GM21576 (cell line): ENCODE measurements at regions not wholly inside any gene's neighbourhood (a gene's known extent, or its start where the extent isn't known, plus 50 kb on each side); places are given as distances from the start of the nearest gene placed in this dataset.

ENCODE experiments used
- ATAC-seq: cut with Tn5 transposase; IDR thresholded peaks from one replicate; pipeline ENCODE4 v1.9.1; 2021; ENCODE audit warnings: mild to moderate bottlenecking, moderate library complexity; ENCODE audit not compliant: unreplicated experiment

DNA sequence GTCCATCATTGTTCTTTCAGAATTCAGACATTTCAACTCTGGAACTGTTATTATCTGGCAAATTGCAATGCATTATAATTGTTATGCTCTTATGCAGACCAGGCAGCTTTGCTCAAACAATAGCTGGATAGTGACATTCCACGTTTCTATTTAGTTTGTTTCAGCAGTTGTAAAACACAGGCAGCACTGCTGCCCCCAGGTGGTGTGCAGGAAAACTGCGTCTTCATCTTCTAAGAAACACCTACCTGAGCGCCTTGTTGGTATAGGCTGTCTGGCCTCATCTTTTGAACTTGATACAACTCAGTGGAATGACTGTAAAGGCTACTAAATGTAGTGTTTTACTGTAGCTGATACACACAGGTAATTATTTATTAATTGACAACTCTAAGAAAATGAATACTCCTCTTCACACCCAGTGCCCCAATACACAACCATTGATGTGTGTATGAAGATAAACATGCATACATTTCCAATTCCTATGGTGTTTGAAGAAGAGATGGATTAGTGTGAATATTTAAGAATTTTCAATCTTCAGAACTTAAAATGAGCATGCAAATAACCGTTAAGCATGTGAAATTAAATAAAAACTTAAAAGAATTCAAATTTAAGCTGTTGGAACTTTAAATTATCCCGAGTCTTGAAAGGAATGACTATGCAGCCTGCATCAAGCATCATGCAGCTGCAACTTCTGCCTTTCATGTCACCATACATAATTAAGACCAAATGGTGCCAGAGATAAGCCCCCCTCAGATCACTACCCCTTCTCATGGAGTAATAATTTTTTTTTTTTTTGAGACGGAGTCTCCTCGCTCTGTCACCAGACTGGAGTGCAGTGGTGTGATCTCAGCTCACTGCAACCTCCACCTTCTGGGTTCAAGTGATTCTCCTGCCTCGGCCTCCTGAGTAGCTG lies 85.6 kb downstream of the CD8B2 start:
- ATAC-seq = no peak

DNA sequence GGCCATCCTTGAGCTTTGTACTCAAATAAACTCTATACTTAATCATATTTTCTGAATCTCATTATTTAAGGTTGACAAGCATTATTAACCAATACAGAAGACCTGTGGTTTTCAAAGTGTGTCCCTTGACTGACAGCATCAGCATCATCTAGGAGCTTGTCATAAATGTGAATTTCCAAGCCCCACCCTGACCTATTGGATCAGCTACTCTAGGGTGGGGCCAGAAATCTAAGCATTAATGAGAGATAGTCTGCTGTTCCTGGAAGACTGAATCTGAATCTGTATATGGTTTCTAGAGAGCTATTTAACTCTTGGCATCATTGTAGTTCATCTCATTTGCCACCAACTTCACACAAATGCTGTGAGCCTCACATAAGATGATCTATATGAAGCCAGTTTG lies 86.6 kb downstream of the CD8B2 start:
- ATAC-seq = no peak

DNA sequence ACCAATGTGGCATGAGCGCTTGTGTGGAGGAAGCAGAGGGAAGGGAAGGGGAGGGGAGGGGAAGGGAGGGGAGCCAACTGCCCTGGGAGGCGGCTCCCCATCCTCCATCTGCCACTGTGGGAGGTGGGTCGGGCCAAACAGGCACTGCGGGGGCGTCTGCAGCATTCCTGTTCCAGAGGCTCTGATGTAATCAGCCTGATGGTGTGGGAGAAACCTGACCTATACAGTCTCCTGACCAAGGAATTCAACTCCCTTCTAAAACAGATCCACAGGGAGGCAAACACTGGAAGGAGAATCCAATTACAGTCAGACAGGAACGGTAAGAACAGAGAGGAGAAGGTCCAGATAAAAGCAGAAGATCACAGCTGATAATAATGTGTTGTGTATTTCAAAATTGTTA lies 88.8 kb downstream of the CD8B2 start:
- no peak for ATAC-seq

DNA sequence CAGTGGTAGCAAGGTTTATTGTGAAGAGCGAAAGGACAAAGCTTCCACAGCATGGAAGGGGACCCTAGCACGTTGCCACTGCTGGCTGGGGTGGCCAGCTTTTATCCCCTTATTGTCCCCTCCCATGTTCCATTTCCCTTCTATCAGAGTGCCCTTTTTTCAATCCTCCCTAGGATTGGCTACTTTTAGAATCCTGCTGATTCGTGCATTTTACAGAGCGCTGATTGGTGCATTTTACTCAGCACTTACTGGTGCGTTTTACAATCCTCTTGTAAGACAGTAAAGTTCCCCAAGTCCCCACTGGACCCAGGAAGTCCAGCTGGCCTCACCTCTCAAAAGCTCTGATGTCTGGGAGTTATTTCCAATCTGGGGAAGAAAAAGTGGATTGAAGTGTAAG lies 90.1 kb downstream of the CD8B2 start:
- no peak for ATAC-seq

DNA sequence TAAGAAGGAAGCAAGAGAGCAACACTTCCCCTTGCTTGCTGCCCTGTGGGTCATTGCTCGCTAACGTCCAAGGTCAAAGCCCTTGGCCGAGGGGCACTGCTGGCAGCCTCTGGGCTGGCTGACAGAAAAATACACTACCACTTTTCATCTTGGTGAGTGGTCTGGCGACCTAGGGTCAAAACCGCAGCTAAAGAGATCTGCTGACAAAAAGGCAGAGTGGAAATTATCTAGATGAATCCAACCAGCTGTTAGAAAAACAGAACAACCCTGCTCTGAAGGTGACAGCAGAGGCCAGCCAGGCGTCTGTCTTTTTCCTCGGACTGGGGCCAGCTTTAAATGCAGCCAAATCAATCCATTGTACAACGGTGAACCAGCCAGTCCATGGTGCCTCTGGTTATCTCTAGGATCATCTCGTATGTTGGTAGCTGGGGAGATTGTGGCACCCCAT lies 92.6 kb downstream of the CD8B2 start:
- ATAC-seq = no peak

DNA sequence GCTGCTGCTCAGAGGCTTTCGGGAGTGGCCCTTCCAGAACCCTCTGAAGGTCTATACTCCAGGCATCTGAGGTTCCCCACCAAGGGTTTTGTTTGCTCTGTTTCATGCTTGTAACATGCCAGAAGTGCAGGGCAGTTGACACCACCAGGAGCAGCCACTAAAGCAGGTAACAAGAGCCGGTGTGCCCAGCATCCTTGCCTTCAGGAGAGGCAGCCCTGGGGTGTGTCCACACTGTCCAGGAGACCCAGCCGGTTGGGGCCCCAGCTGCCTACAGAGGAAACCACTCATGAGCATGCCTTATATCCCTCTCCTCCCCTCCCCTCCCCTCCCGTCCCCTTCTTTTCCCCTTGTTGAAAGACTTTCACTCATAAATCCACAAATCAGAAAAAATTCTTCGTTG lies 93.1 kb downstream of the CD8B2 start:
- ATAC-seq = no peak

DNA sequence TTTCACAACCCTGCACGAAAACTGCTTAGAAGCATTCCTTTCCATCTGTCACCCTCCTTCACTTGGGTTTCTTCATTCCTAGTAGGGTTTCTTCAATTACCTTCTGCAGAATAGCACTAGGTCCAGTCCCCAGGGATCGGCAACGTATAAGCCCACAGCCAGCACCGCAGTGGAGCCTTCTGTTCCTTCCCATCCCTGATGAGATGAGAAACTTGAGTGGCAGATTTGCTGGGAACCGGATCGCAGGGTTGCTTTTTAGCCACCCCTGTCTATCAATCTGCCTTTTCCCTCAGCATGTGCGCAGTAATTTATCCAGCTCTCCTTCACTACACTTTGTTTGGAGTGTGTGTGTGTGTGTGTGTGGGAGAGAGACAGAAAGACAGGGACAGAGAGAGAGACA lies 94.2 kb downstream of the CD8B2 start:
- ATAC-seq = no peak

DNA sequence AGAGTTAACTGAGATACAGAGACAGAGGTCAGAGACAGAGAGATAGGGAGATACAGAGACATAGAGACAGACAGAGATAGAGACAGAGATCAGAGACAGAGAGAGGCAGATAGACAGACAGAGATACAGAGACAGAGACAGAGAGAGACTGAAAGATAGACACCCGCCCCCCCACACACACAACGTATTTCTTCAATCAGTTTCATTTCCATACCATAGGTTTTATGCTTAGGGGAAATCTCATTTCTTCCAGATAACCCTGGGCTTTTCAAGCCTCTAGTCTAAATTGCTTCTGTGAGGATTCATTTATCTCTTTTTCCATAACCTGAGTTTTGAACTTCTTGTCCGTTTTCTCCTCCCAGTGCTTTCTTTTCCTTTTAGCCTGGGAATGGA lies 94.6 kb downstream of the CD8B2 start:
- ATAC-seq = no peak

DNA sequence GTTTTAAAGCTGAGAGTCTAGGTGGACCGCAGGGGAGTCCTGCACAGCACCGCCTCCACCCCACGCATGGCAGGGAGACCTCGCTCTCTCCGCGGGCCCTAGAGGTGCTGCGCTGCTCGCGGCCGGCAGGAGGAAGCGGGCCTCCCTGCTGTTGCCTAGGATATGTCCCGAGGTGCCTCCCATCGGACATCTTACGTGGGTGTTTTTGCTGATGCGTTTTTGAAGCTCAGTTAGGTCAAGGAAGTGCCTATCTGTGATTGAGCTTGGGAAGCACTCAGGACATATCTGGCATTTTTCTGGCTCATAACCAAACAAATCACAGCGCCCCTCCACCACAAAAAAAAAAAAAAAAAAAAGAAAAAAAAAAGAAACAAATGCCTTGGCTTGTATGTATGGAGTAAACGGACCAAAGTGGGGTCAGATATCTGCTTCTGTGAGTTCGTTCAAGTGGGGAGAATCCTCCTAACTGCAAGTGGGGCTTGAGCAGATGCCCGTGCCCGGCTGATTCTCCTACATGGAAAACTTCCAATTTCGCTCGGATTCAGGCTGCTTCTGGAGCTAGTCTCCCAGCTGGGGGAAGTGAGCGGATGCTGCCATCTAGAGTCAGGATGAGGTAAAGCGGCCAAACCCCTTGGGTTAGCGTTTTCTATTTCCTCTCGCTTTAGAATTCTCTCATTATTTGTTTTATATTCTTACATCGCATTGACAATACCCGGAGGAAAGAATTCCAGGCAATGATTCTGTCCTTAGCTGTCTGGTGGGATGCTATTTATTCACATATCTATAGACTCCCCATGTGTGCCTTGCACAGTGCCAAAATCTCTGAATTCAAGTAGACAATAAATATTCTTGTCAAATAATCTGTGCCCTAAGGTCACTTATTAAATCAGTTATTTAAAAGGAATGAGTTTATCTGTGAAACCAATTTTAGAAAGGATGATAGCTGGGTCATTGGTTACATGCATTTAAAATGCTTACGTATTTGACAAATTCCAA lies 95.3 kb downstream of the CD8B2 start:
- peak; percentile 65 for ATAC-seq

DNA sequence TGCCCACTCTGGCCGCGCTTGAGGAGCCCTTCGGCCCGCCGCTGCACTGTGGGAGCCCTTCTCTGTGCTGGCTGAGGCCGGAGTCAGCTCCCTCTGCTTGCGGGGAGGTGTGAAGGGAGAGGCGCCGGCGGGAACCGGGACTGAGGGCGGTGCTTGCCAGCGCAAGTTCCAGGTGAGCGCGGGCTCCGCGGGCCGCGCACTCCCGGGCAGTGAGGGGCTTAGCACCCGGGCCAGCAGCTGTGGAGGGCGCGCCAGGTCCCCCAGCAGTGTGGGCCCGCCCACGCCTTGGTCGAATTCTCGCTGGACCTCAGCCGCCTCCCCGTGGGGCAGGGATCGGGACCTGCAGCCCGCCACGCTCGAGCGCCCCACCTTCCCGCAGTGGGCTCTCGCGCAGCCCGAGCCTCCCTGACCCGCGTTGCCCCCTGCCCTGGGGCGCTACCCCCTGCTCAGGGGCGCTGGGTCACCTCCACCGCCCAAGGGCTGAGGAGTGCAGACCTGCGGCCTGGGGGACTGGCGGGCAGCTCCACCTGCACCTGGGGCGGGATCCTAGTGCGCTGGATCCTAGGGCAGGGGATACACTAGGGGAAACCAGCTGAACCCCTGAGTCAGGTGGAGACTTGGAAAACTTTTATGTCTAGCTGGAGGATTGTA lies 97.3 kb downstream of the CD8B2 start:
- no peak for ATAC-seq

DNA sequence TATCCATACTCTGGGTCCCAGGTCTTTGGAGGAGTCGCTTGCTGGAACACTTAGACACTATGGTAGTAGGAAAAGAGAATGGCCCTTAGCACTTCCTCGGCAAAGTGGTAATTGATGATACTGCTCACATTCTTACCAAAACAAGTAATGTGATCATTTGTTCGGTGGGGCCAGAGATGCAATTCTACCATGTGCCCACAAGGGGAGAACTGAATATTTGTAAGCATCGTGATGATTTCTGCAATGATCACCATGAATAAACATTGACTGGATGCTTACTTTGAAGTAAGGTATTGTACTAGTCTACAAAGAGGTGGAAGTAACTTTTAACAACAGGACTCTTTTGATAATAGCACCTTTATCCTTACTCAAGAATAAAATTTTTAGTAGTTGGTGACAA lies 109.7 kb downstream of the CD8B2 start:
- ATAC-seq = no peak

DNA sequence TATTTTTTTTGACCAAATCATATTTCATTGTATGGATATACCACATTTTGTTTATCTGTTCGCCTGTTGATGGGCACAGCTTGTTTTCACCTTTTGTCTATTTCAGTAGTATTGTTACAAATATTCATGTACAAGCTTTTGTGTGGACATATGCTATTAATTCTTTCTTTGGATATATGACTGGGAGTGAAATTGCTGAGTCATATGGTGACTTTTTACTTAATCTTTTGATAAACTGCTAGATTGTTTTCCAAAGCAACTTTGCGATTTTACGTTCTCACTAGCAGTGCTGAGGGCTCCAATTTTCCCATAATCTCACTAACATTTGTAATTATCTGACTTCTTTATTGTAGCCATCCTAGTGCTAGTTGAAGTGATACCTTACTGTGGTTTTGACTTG lies 112.4 kb downstream of the CD8B2 start:
- no peak for ATAC-seq

DNA sequence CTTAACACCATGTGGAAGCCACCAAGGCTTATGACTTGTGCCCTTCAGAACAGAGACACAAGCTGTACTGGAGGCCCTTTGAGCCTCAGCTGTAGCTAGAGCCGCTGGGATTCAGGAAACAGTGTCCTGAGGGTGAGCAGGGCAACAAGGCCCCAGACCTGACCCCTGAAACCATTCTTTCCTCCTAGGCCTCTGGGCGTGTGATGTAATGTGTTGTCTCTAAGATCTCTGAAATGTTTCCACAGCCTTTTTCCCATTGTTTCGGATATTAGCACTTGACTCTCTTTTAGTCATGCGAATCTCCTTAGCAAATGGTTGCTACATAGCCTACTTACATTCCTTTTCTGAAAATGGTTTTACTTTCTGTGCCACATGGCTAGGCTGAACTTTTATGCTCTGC lies 114.9 kb downstream of the CD8B2 start:
- no peak for ATAC-seq

DNA sequence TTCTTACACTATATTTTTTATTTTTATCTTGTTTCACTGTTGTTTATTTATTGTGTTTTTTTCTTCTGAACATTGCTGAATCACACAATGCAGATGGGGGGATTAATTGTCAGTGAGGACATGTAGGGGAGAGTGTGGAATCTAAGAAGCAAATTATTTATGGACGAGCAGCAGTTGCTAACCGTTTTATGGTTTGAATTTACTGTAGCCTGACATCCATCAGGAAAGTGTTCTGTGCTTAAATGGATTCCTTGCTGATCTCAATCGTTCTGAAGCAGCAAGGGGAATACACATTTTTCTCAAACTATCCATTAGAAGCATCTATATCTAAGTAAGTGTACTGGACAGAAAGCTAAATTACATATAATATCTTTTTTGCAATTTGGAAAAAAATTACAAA lies 119.5 kb downstream of the CD8B2 start:
- no peak for ATAC-seq

DNA sequence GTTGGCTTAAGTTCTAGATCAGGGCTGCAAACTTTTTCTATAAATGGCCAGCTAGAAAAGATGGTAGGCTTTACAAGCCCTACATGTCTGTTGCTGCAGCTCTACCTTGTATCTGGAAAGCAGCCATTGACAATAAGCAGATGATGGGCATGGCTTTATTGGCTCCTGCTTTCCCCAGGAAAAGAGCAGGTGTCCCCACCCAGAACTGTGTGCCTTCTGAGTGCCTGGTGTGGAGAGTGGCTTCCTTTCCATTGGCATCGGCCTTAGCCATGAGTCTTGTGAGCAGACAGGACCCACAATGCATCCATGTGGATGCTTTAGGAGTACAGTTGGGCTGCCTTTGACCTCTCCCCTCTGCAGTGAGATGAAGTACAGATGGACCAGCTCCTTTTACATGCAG lies 120.2 kb downstream of the CD8B2 start:
- no peak for ATAC-seq

DNA sequence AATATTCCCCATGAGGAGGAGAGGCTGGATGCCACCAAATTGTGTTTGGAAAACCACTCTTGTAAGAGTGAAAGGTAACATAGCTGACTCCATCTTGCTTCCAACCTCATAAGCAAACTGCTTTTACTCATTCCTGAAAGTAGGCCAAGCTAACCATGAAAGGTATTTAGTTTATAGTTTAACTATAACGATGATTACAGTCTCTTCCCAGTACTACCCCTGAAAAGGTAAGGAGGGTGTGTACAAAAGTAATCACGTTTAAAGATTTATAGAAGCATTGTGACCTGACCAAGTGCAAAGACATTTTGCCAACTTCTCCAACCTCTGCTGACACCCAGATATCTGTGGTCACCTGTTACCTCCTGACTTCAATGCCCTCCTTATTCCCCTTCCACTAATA lies 122.6 kb downstream of the CD8B2 start:
- ATAC-seq = no peak

DNA sequence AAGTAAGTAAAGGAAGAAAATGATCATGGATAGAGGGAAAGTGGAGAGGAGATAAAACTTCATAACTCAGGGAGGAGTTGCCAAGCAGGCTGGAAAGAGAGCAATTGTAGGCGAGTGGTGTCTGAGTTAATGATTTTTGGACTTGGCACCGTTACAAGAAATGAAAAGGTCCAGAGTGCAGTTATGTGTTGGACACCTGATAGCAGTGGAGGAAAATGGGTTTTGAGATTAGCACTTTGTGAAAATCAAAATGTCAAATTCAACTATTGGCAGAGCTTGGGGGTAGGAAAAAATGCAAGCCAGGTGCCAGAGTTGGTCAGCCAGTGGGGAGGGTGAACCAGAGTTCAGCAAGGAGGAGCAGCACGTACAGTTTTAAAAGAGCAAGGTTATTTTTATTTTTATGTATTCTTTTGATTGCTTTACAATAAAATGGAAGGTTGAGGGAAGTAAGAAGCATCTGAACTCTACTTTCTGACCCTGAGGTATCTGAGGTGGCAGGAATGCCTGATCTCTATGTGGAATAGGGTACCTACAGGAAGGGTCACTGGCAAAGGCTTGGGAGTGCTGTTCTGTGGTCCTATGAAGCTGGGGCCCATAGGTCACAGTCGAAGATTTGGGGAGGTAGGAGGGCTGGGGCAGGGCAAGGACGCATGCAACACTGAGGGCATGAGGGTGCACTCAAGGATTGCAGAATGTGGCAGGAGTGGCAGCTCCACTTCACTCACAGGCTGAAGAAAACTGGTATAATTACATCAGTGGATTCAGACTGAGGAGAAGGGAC lies 127.5 kb downstream of the CD8B2 start:
- no peak for ATAC-seq

DNA sequence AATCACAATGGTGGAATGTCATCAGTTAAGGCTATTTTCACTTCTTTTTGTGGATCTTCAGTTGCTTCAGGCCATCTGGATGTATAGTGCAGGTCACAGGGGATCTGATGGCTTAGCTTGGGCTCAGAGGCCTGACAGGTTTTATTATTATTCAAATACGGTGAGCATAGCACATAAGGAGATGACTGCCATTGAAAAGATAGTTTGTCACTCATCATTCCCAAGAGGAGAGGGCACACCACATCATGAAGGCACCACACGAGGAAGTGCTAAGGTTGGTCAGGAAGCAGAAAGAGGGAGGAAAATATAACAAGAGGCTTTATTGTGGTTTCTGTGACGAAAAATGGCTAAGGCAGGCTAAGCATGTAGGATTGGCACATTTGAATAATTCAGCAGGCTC lies 131.4 kb downstream of the CD8B2 start:
- ATAC-seq = no peak

DNA sequence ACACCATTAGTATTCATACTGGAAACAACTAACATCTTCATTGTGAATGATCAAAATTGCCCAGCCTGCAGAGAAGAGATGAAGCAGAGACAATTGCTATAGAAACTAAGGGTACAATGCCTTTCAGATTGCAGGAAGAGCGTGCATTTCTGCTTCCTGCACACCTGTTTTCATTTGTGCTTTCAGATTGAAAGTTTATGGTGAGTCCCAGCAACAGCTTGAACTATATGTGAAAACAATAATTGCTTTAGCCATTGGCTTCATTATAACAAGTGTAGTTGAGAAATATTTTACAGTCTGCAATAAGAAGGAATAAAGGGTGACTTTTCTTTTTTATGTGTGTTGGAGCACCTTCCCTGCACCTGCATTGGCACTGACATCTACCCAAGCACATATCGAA lies 136.3 kb downstream of the CD8B2 start:
- no peak for ATAC-seq

DNA sequence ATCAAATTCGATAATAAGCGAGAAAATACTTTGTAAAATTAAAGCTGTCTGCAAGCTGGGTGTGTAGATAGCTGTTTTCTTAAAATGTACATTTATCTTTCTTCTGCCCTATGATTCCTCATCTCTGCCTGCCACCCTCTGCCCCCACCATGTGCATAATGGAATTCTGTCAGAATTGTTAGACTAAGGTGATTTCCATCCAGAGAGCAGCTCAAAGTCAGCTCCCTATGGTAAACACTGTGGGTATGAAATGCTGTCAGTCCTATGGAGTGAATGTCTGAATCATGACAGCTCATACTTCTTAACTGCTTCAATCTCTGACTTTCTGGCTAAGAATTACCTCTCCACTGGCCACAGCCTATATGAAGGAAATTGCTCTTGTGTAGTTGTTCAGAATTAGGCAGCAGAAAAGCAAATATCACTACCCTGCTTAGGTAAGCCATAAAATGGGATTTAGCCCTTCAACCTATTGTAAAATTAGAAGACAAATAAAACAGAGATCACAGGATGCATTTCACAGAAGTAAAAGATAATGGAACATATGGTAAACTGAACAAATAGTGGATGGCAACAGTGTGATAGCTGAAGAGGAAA lies 137.7 kb downstream of the CD8B2 start:
- ATAC-seq = no peak
